Neuronal stem cell (in vitro differentiated cells): ENCODE measurements at regions not wholly inside any gene's neighbourhood (a gene's known extent, or its start where the extent isn't known, plus 50 kb on each side); places are given as distances from the start of the nearest gene placed in this dataset.

Experiments used
- DNase-seq: peaks from one replicate; pipeline ENCODE4 v3.0.0-alpha.2; 2013; ENCODE audit warnings: low spot score
- H2AFZ ChIP-seq: one replicate; pipeline ENCODE4 v1.6.1; 2013; ENCODE audit warnings: mild to moderate bottlenecking, low read length, inconsistent platforms
- H2AK5ac ChIP-seq: 2 replicates; pipeline ENCODE4 v1.6.1; 2013; ENCODE audit warnings: low read depth, mild to moderate bottlenecking, inconsistent platforms, low read length, moderate library complexity, mixed read lengths
- H2BK120ac ChIP-seq: 2 replicates; pipeline ENCODE4 v1.6.1; 2013; ENCODE audit warnings: low read depth, mild to moderate bottlenecking, inconsistent platforms, low read length, moderate library complexity, mixed read lengths
- H2BK12ac ChIP-seq: one replicate; pipeline ENCODE4 v1.6.1; 2013; ENCODE audit warnings: low read length, inconsistent platforms
- H2BK15ac ChIP-seq: 2 replicates; pipeline ENCODE4 v1.6.1; 2013; ENCODE audit warnings: mild to moderate bottlenecking, low read length, inconsistent platforms, mixed read lengths
- H2BK5ac ChIP-seq: one replicate; pipeline ENCODE4 v1.6.1; 2013; ENCODE audit warnings: inconsistent platforms, mild to moderate bottlenecking, low read length, moderate library complexity
- H3K14ac ChIP-seq: one replicate; pipeline ENCODE4 v1.6.1; 2013; ENCODE audit warnings: low read length, inconsistent platforms
- H3K18ac ChIP-seq: 2 replicates; pipeline ENCODE4 v1.6.1; 2013; ENCODE audit warnings: low read length, inconsistent platforms
- H3K23ac ChIP-seq: 2 replicates; pipeline ENCODE4 v1.6.1; 2013; ENCODE audit warnings: low read depth, mild to moderate bottlenecking, mixed read lengths, low read length, inconsistent platforms; ENCODE audit not compliant: poor library complexity
- H3K27ac ChIP-seq: replicated peaks from 3 replicates; pipeline ENCODE4 v1.5.1; 2013; ENCODE audit warnings: low read length, inconsistent platforms
- H3K27me3 ChIP-seq, 3 experiments: 2 replicates each; pipeline ENCODE4 v1.6.1; 2013; ENCODE audit warnings: low read length in 3 of 3, mild to moderate bottlenecking in 2 of 3, inconsistent platforms in 1 of 3, low read depth in 1 of 3, mixed read lengths in 1 of 3, moderate library complexity in 1 of 3; ENCODE audit not compliant: control insufficient read depth in 3 of 3, insufficient read depth in 3 of 3
- H3K36me3 ChIP-seq, 2 donors: replicated peaks in 1 of 2; 2 replicates each; pipeline ENCODE4 v1.6.1; 2013; ENCODE audit warnings: low read length in 2 of 2; ENCODE audit not compliant: control insufficient read depth in 2 of 2, insufficient read depth in 2 of 2
- H3K4ac ChIP-seq: 2 replicates; pipeline ENCODE4 v1.6.1; 2013; ENCODE audit warnings: inconsistent platforms, mild to moderate bottlenecking, low read length, moderate library complexity
- H3K4me1 ChIP-seq, 2 donors: 1 replicate in 1 of 2; 2 replicates in 1 of 2; pipeline ENCODE4 v1.6.1; 2013; ENCODE audit warnings: low read length in 2 of 2, low read depth in 1 of 2; ENCODE audit not compliant: control insufficient read depth in 2 of 2, insufficient read depth in 1 of 2
- H3K4me2 ChIP-seq: one replicate; pipeline ENCODE4 v1.6.1; 2013; ENCODE audit warnings: mild to moderate bottlenecking, low read length, inconsistent platforms; ENCODE audit not compliant: insufficient read depth, poor library complexity, severe bottlenecking
- H3K4me3 ChIP-seq, 2 donors: 2 replicates each; pipeline ENCODE4 v1.5.1; 2013; ENCODE audit warnings: low read length in 2 of 2, mild to moderate bottlenecking in 2 of 2, inconsistent platforms in 1 of 2, moderate library complexity in 1 of 2
- H3K79me1 ChIP-seq: one replicate; pipeline ENCODE4 v1.6.1; 2013; ENCODE audit warnings: low read depth, mild to moderate bottlenecking, inconsistent platforms, low read length, moderate library complexity
- H3K9ac ChIP-seq: one replicate; pipeline ENCODE4 v1.6.1; 2013; ENCODE audit warnings: mild to moderate bottlenecking, low read depth, low read length, inconsistent platforms; ENCODE audit not compliant: poor library complexity
- H3K9me3 ChIP-seq, 2 donors: replicated peaks in 1 of 2; 2 replicates each; pipeline versions ENCODE3 to v1.6.1; 2013; ENCODE audit warnings: low read length in 2 of 2, mild to moderate bottlenecking in 2 of 2, inconsistent platforms in 1 of 2, low read depth in 1 of 2, mixed read lengths in 1 of 2, moderate library complexity in 1 of 2; ENCODE audit not compliant: control insufficient read depth in 2 of 2, insufficient read depth in 1 of 2
- H4K8ac ChIP-seq: one replicate; pipeline ENCODE4 v1.6.1; 2013; ENCODE audit warnings: low read depth, mild to moderate bottlenecking, inconsistent platforms, low read length, moderate library complexity
- H4K91ac ChIP-seq: one replicate; pipeline ENCODE4 v1.6.1; 2013; ENCODE audit warnings: low read length, low read depth, mild to moderate bottlenecking, inconsistent platforms; ENCODE audit not compliant: poor library complexity
- WGBS, 2 donors: extraction: QIAGEN DNeasy Blood & Tissue Kit; methylation state at CpG; one replicate each; pipeline ENCODE4 v1.1.7; 2013; ENCODE audit warnings: missing lambda C conversion rate in 2 of 2, mixed read lengths in 1 of 2; ENCODE audit not compliant: insufficient read length in 2 of 2, insufficient replicate concordance in 1 of 2; ENCODE audit errors: extremely low coverage in 2 of 2; 5-methylcytosine and 5-hydroxymethylcytosine counted together

- no peak overlapping the region for H3K23ac ChIP-seq
- no peak overlapping the region for H2BK120ac ChIP-seq
- H3K4me3 ChIP-seq, result no peak overlapping the region
- no peak overlapping the region for H4K91ac ChIP-seq
- H4K8ac ChIP-seq, result no peak overlapping the region
- H3K79me1 ChIP-seq, result no peaks in the 10 kb centered on the region
- H3K27me3 ChIP-seq, result no peaks in the 10 kb centered on the region
- no peak overlapping the region for H3K27ac ChIP-seq
- H3K9ac ChIP-seq, result no peak overlapping the region
- WGBS, 2 donors, result no CpG with 5 or more reads among the region's 4 CpGs
- no peak overlapping the region for H3K18ac ChIP-seq
- H3K4me1 ChIP-seq, result peaks cover 0 to 3% of the 10 kb centered on the region in 2 donors
- no peak overlapping the region for H2BK5ac ChIP-seq
- no peak overlapping the region for H3K4me2 ChIP-seq
- H3K9me3 ChIP-seq, result no peaks in the 10 kb centered on the region
- no peaks in the 10 kb centered on the region for H3K36me3 ChIP-seq
- H3K14ac ChIP-seq, result no peak overlapping the region
- no peak overlapping the region for H2AK5ac ChIP-seq
- no peak overlapping the region for H3K4ac ChIP-seq
- DNase-seq, result no peak
- H2BK15ac ChIP-seq, result no peak overlapping the region
- no peak overlapping the region for H2BK12ac ChIP-seq
- no peak overlapping the region for H2AFZ ChIP-seq
These were observed 121.7 kb upstream of the ANKRD55 start for GRCh38 chr5:56354836-56355235.

- H2BK120ac ChIP-seq, result no peak overlapping the region
- H3K18ac ChIP-seq, result no peak overlapping the region
- H3K4me2 ChIP-seq, result no peak overlapping the region
- no peak overlapping the region for H3K23ac ChIP-seq
- H3K4me1 ChIP-seq, result peaks cover 0 to 3% of the 10 kb centered on the region in 2 donors
- no peaks in the 10 kb centered on the region for H3K79me1 ChIP-seq
- H2BK15ac ChIP-seq, result no peak overlapping the region
- no peak overlapping the region for H2AFZ ChIP-seq
- DNase-seq, result no peak
- no peak overlapping the region for H4K91ac ChIP-seq
- H4K8ac ChIP-seq, result no peak overlapping the region
- no peak overlapping the region for H2BK5ac ChIP-seq
- H3K27me3 ChIP-seq, result no peaks in the 10 kb centered on the region
- H3K9ac ChIP-seq, result no peak overlapping the region
- no peak overlapping the region for H2BK12ac ChIP-seq
- no peaks in the 10 kb centered on the region for H3K36me3 ChIP-seq
- no CpG with 5 or more reads among the region's 4 CpGs for whole genome bisulfite sequencing, 2 donors
- no peak overlapping the region for H3K14ac ChIP-seq
- H2AK5ac ChIP-seq, result no peak overlapping the region
- H3K4ac ChIP-seq, result no peak overlapping the region
- no peak overlapping the region for H3K4me3 ChIP-seq
- H3K27ac ChIP-seq, result no peak overlapping the region
- no peaks in the 10 kb centered on the region for H3K9me3 ChIP-seq
These were observed 119.9 kb upstream of the ANKRD55 start for GRCh38 chr5:56352808-56353590.

- no CpG with 5 or more reads among the region's 5 CpGs for WGBS, 2 donors
- no peak for DNase-seq
These were observed 117.6 kb upstream of the ANKRD55 start for GRCh38 chr5:56350597-56351170.

DNA sequence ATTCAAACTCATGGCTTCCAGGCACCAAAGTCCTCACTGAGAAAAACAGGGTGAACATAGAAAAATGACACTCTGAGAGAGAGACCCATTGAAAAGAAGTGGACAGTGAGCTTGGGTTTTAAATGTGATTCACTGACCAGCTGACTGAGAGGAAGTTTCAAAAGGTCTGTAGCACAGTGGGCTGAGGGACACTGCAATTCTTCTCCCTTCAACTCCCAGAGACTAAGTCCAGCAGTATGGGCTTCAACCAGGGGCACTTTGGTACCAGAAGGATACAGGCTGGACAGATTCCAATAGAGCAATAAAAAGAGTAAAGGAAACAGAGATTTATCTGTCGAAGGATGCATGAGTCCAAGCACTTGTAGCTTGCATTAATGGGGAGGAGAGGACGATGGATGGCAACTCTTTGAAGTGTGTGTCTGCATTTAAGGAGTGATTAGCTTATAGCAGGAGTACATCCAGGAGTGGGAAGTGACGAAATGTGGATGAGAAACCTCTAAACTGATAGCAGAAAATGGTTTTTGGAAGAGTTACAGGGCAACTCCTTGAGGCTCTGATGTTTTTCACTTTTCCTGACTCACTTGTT, 117.0 kb upstream of the ANKRD55 start:
- Histone ChIP-seq H2AK5ac (no peak overlapping the region), H3K9me3 (no peaks in the 10 kb centered on the region), H2BK120ac (no peak overlapping the region), H2AFZ (no peak overlapping the region), H3K4ac (no peak overlapping the region), H4K91ac (no peak overlapping the region), H3K14ac (no peak overlapping the region), H3K4me3 (no peak overlapping the region), H3K4me2 (no peak overlapping the region), H3K27ac (no peak overlapping the region), H3K9ac (no peak overlapping the region), H3K4me1 (peaks cover 0 to 2% of the 10 kb centered on the region in 2 donors), H3K18ac (no peak overlapping the region), H2BK15ac (no peak overlapping the region), H3K79me1 (no peaks in the 10 kb centered on the region), H3K27me3 (no peaks in the 10 kb centered on the region), H3K23ac (no peak overlapping the region), H3K36me3 (no peaks in the 10 kb centered on the region), H2BK12ac (no peak overlapping the region), H2BK5ac (no peak overlapping the region), H4K8ac (no peak overlapping the region)
- no peak for DNase-seq
- WGBS, 2 donors, result no CpG with 5 or more reads among the region's 3 CpGs

More at GRCh38 chr5:56350597-56351170, 117.6 kb upstream of the ANKRD55 start:
- Histone ChIP-seq H4K8ac (no peak overlapping the region), H3K23ac (no peak overlapping the region), H3K18ac (no peak overlapping the region), H2BK120ac (no peak overlapping the region), H3K4ac (no peak overlapping the region), H3K27ac (no peak overlapping the region), H2BK5ac (no peak overlapping the region), H2AK5ac (no peak overlapping the region), H3K27me3 (no peaks in the 10 kb centered on the region), H2BK15ac (no peak overlapping the region), H3K9ac (no peak overlapping the region), H2AFZ (no peak overlapping the region), H3K9me3 (no peaks in the 10 kb centered on the region), H2BK12ac (no peak overlapping the region), H3K36me3 (no peaks in the 10 kb centered on the region), H3K4me3 (no peak overlapping the region), H3K4me1 (peaks cover 0 to 2% of the 10 kb centered on the region in 2 donors), H3K4me2 (no peak overlapping the region), H4K91ac (no peak overlapping the region), H3K14ac (no peak overlapping the region), H3K79me1 (no peaks in the 10 kb centered on the region)
